ENCODE measurements at regions not wholly inside any gene's neighbourhood (a gene's known extent, or its start where the extent isn't known, plus 50 kb on each side); places are given as distances from the start of the nearest gene placed in this dataset.
"Not testable (repeated sequence)": the region's sequence is repeated elsewhere in the genome, so short reads cannot be mapped to it uniquely, and the experiment has no call there.

- TF ChIP-seq ZNF701 (tag by site-specific recombination; IDR thresholded peaks at IDR 0.05); ZNF501 (tag by site-specific recombination; IDR thresholded peaks at IDR 0.05); ELK4 (IDR thresholded peaks at IDR 0.05; ENCODE audit: borderline replicate concordance, low read depth, low read length); ZBTB44 (tag by site-specific recombination; IDR thresholded peaks at IDR 0.05); ZNF202 (tag by site-specific recombination; IDR thresholded peaks at IDR 0.05; ENCODE audit: borderline replicate concordance); ZNF18 (tag by site-specific recombination; IDR thresholded peaks at IDR 0.05); ZFP3 (tag by site-specific recombination; IDR thresholded peaks at IDR 0.05; ENCODE audit: low read depth); ZSCAN23 (tag by site-specific recombination; IDR thresholded peaks at IDR 0.05); ZBTB49 (tag by site-specific recombination; IDR thresholded peaks at IDR 0.05; ENCODE audit: low read depth); ZNF792 (tag by site-specific recombination; IDR thresholded peaks at IDR 0.05); ZNF549 (tag by site-specific recombination; IDR thresholded peaks at IDR 0.05); CTCF (tag by site-specific recombination; IDR thresholded peaks at IDR 0.05); YY1 (tag by site-specific recombination; IDR thresholded peaks at IDR 0.05); ZNF394 (tag by site-specific recombination; IDR thresholded peaks at IDR 0.05; ENCODE audit: borderline replicate concordance): not testable (repeated sequence)
Observed at GRCh38 chr9:31937737-31938136, 446.7 kb upstream of the ACO1 start.

Measured in HEK293 (cell line).